ENCODE measurements at regions not wholly inside any gene's neighbourhood (a gene's known extent, or its start where the extent isn't known, plus 50 kb on each side); places are given as distances from the start of the nearest gene placed in this dataset.

GRCh38 chr11:130721736-130722135, 194.5 kb downstream of the SNX19 start:
- TF ChIP-seq FOXA1 (IDR thresholded peaks at IDR 0.05) (no peak), SUZ12 (IDR thresholded peaks at IDR 0.05) (no peak), ELF4 (IDR thresholded peaks at IDR 0.05) (no peak), SP1 (IDR thresholded peaks at IDR 0.05) (no peak), CTBP1 (IDR thresholded peaks at IDR 0.05; ENCODE audit: borderline replicate concordance) (no peak), TARDBP (IDR thresholded peaks at IDR 0.05) (no peak), FOXM1 (IDR thresholded peaks at IDR 0.05; ENCODE audit: borderline replicate concordance) (no peak), ARNT (IDR thresholded peaks at IDR 0.05) (no peak), HDGF (IDR thresholded peaks at IDR 0.05; ENCODE audit: borderline replicate concordance) (no peak), FOXK2 (IDR thresholded peaks at IDR 0.05) (no peak), BHLHE40 (IDR thresholded peaks at IDR 0.05; ENCODE audit: borderline replicate concordance) (no peak), L3MBTL2 (conservative IDR thresholded peaks at IDR 0.05) (no peak), ZNF384 (IDR thresholded peaks at IDR 0.05) (no peak), PKNOX1 (IDR thresholded peaks at IDR 0.05) (no peak)

Data from HEK293T (cell line).